ENCODE measurements at regions not wholly inside any gene's neighbourhood (a gene's known extent, or its start where the extent isn't known, plus 50 kb on each side); places are given as distances from the start of the nearest gene placed in this dataset.

DNA sequence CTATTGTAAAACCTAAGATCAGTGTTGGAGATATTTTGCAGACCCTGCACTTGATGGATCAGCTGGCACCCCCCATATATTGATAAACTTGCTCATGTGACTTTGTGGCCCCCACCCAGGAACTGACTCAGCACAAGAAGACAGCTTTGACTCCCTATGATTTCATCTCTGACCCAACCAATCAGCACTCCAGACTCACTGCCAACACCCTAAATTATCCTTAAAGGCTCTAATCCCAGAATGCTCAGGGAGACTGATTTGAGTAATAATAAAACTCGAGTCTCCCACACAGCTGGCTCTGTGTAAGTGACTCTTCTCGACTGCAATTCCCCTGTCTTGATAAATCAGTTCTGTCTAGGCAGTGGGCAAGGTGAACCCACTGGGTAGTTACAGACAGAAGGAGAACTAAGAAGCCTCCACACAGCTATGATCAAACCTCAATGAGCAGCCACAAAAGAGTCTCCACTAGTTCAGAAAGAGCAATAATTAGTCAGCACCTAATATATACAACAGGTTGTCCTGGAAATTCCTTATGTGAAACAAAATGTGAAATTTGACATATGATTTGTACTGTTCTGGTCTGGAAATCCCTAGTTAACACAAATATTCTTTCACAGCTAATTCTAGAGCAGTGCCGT is 52.2 kb downstream of the ACTL7B start:
- peak; percentile 6 to 39 for DNase-seq
- no peak for TF ChIP-seq GATA1 (IDR thresholded peaks at IDR 0.05; ENCODE audit: low read depth, low read length)
- TF ChIP-seq POLR2A (IDR thresholded peaks at IDR 0.05; ENCODE audit: low read length) = no peak

DNA sequence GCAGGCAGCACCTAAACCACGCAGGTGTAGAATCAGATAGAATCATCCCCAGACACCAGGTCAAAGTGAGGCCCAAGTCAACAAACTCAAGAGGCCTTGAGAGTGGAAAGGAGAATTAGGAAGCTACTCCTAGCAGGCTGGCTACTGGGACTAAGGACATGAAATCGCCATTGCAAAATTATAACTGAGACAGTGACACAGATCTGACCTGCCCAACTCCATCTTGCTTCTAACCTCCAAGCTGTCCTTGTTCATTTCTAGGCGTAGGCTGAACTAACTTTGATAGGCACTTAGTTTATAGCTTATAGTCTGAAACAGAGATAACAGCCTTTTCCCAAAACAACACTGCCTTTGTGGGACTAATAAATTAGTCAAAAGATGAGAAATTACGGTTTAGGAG is 52.8 kb downstream of the ACTL7B start:
- TF ChIP-seq GATA1 (IDR thresholded peaks at IDR 0.05; ENCODE audit: low read depth, low read length) (no peak), POLR2A (IDR thresholded peaks at IDR 0.05; ENCODE audit: low read length) (no peak)

DNA sequence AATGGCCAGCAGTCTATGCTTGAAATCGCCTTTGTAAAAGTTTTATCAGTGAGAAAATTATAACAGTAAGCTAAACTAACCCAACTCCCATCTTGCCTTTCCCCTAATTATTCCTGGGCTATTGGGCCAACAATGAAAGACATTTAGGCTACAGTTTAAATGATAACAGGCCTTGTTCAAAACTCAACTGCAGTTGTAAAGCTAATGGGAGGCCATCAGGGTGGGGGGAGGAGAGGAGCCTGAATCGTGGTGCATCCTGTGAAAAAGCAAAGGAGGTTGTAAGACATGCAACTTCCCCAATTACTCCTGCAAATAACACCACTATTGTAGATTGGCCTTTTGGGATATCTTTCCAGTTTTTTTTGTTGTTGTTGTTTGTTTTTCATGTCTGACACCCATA is 53.8 kb downstream of the ACTL7B start:
- TF ChIP-seq POLR2A (IDR thresholded peaks at IDR 0.05; ENCODE audit: low read length) (no peak), GATA1 (IDR thresholded peaks at IDR 0.05; ENCODE audit: low read depth, low read length) (no peak)

More for the DNA sequence above, 52.8 kb downstream of the ACTL7B start:
- no peak for DNase-seq

DNA sequence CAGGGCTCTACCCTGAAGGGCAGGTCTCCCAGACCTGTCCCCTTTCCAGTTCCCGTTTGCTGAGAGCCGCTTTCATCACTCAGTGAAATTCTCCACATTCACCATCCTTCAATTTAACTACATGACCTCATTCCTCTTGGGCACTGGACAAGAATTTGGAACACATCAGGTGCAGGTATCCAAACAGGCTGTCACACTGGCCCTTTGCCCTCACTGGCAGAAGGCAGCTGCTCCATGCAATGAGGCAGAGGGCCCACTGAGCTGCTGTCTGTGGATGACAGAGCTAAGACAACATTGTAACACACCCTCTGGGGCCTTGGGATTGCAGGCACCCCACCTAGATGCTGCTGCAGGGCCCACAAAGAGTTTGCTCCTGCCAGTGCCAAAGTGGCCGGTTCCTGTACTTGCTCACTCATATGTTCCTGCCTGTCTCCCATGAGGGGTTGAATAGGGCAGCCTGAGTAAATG is 55.1 kb downstream of the ACTL7B start:
- no peak for TF ChIP-seq POLR2A (IDR thresholded peaks at IDR 0.05; ENCODE audit: low read length)
- no peak for TF ChIP-seq GATA1 (IDR thresholded peaks at IDR 0.05; ENCODE audit: low read depth, low read length)
- no peak for DNase-seq

More for the DNA sequence above, 53.8 kb downstream of the ACTL7B start:
- DNase-seq = no peak

DNA sequence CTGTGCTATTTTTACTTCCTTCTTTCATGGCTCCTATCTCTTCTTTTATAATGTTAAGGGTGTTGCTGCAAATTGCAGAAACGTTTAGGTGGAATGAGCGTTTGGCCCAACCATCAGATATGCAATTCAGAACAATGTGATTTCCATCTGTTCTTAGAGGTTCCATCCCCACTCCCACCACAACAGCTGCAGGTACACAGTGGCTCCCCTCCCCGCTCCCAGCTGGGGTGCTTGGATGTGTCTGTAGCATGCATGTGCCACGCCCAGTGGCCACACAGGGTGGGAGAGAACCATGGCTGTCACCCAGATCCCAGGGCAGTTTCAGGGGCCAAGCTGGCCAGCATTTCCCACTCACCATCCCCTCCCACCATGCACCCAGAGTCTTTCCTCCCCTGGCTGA is 62.2 kb downstream of the ACTL7B start:
- DNase-seq = no peak
- TF ChIP-seq GATA1 (IDR thresholded peaks at IDR 0.05; ENCODE audit: low read depth, low read length) (no peak), POLR2A (IDR thresholded peaks at IDR 0.05; ENCODE audit: low read length) (no peak)

DNA sequence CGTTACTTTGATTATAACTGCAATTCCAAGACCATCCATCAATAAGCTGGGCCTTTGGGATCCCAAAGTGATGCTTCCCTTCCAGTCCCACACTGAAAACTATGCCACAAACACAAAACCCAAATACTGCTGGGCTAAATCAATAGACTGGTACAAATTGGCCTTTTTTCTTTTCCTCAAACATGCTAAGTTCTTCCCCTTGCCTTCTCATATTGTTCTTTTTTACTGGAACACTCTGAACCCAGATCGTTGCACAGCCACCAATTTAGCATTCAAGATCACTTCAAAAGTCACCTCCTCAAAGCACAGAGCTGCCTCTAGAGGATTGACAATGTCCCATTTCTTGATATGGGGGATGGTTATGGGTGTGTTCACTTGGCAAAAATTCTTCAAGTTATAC is 66.0 kb downstream of the ACTL7B start:
- no peak for TF ChIP-seq POLR2A (IDR thresholded peaks at IDR 0.05; ENCODE audit: low read length)
- no peak for TF ChIP-seq GATA1 (IDR thresholded peaks at IDR 0.05; ENCODE audit: low read depth, low read length)
- DNase-seq = no peak

DNA sequence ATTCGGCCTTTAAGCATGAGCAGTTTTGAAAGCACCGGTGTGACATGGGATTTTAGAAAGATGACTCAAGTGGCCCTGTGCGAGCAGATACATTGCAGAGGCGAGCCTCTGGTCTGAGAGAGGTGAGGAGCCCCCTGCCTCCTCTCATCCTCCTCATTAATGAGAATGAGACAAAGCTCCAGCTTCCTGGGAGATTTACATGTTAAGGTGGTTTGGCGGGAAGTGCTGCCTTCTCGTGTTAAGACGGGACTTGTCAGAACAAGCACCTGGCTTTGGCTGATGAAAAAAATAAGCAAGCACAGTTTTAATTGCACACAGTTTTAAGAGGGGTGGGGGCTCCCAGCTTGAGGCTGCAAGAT is 68.1 kb downstream of the ACTL7B start:
- DNase-seq = no peak
- no peak for TF ChIP-seq POLR2A (IDR thresholded peaks at IDR 0.05; ENCODE audit: low read length)
- no peak for TF ChIP-seq GATA1 (IDR thresholded peaks at IDR 0.05; ENCODE audit: low read depth, low read length)

DNA sequence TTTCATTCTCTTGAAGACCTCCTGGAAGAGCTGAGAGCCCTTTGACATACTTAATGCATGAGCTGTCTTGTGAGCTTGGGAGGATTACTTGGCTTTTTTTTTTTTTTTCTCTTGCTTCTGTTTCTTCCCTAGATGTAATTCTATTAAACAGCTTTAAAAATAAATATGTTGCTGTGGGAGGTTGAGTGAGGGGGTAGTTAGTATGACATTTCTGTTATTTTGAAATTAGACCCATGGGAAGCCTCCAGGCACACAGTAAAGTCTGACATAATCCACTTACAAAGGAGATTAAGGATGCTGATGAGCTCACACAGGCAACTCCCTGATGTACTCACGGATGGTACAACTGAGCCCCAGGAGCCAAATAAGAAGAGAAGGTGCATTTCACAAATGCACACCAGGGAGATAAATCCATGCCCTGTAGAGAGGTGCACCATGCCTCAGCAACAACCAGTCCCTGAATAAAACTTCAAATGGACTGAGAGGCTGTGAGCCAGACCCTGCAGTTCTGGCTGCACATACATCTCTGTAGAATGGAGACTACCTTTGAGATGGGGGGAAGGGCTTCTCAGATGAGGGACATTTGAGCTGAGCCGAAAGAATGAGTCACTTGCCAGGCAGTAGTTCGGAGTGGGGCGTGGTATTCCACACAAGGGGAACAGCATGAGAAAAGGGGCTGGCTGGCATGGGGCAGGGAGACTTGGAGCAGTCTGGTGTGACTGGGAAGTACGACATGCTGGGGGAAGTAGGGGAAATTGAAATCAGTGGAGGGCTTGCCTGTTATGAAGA is 68.7 kb downstream of the ACTL7B start:
- no peak for DNase-seq

DNA sequence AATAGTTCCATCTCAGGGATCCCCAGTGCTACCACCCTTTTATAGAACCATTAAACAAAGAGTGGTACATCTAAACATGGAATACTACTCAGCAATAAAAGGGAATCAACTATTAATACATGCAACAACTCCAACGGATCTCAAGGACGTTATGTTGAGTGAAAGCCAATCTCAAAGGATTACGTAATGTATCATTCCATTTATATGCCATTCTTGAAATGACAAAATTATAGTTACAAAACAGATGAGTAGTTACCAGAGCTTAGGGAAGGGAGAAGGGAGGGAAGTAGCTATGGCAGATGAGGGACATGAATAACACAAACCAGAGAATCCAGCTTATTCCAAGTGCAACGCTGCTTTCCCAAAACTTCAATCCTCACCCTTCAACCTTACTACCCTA is 69.5 kb downstream of the ACTL7B start:
- DNase-seq = no peak
- TF ChIP-seq GATA1 (IDR thresholded peaks at IDR 0.05; ENCODE audit: low read depth, low read length) = no peak
- TF ChIP-seq POLR2A (IDR thresholded peaks at IDR 0.05; ENCODE audit: low read length) = no peak

More for the DNA sequence above, 68.7 kb downstream of the ACTL7B start:
- TF ChIP-seq GATA1 (IDR thresholded peaks at IDR 0.05; ENCODE audit: low read depth, low read length) (no peak), POLR2A (IDR thresholded peaks at IDR 0.05; ENCODE audit: low read length) (no peak)

DNA sequence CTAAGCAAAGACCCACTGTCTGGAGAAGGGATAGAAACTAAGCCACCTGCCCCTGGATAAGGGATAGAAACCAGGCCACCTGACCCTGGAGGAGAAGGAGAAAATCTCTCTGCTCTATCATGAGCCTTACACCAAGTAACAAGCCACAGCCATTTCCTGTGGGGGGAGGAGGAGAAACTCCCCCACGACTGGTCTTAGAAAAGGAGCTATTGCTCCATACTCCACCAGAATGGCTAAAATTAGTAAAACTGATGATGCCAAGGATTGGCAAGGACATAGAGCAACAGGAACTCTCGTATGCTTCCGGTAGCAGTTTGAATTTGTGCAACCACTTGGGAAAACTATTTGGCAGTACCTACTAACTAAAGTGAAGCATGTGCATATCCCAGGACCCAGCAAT is 70.8 kb downstream of the ACTL7B start:
- TF ChIP-seq GATA1 (IDR thresholded peaks at IDR 0.05; ENCODE audit: low read depth, low read length) (no peak), POLR2A (IDR thresholded peaks at IDR 0.05; ENCODE audit: low read length) (no peak)
- no peak for DNase-seq

DNA sequence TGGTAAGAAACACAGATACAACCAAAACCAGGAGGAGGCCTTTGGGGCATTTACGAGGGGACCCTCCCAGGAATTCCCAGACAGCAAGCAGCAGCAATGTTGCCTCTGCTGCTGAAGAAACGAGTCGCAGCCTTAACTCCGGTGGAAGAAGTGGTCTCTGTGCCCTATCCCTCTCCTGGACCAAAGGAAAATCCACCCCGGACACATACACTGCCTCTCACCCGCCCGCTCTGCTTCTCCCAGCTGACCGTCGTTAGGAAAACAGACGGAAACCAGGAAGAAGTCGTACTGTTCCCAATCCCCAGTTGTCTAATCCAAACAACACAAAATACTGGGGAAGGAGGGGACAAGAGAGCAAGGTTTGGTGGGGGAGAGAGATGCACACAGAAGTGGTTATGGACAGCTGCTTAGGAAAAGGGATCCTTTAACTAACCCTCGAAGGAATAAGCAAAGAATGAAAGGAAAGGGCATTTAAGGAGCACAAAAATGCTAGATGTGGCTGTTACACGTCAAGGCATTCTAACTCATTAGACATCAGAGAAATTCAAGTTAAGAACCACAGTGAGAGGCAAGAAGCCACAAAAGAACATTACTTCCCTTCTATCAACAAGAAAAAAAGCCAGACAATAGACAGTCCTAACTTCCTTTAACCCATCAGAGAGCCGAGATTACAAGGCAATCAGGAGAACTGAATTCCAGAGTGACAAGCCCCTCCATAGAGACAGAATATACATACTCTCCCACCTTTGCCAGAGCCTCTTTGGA is 71.9 kb downstream of the ACTL7B start:
- no peak for TF ChIP-seq GATA1 (IDR thresholded peaks at IDR 0.05; ENCODE audit: low read depth, low read length)
- no peak for TF ChIP-seq POLR2A (IDR thresholded peaks at IDR 0.05; ENCODE audit: low read length)
- no peak for DNase-seq

DNA sequence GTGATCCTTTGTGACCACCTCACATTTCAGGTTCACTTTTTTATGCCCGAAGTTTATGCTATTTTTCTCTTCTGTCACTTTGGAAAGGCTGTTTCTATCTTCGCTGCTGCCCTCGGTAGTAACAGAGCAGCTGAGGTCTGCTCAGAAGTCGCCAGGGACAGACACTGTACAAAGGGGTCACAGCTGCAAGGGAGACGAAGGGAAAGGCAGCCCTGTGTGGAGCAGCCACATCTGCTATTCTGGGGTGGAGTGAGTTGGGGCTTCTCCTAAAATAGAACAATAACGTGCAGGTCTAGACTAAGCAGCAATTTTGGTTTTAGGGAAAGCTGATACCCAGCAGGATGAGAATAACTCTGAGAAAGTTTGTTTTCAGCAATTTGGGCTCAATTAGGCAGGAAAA is 72.5 kb downstream of the ACTL7B start:
- TF ChIP-seq POLR2A (IDR thresholded peaks at IDR 0.05; ENCODE audit: low read length) (no peak), GATA1 (IDR thresholded peaks at IDR 0.05; ENCODE audit: low read depth, low read length) (no peak)
- no peak for DNase-seq

DNA sequence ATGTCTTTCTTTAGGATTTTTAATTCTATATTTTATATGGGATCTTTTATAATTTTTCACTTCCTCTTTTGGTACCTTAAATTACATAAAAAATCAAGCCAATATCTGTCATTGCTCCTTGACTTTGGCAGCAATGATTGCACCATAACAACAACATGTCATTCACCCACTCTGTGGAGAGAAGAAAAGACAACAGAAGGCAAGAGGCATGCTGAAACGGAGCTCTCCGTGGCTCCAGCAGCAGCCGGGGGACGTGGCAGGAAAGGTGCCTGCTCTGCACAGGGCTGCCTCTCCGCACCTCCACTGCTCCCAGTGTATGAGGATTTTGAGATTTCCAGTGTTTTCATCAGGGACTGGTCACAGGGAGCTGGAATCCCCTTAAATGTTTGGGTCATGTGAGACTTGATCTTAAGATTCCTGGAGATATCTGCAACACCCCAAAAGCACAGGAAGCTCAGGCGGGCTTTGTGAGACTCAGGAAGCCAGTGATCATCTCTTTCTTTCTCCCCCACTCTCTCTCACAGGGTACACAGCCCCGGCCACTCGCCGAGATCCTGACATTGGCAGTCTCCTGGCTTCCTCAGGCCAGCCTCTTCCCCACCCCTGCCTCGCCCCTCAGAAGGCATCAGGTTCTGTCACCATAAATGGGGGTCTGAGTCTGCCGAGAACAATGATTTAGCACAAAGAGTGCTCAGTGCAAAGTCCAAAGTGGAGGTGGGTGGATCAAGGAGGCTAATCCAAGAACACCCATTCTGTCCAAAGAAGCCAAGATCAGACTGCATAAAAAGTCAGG is 74.6 kb downstream of the ACTL7B start:
- DNase-seq = no peak

More for the DNA sequence above, 74.6 kb downstream of the ACTL7B start:
- TF ChIP-seq POLR2A (IDR thresholded peaks at IDR 0.05; ENCODE audit: low read length) = no peak
- no peak for TF ChIP-seq GATA1 (IDR thresholded peaks at IDR 0.05; ENCODE audit: low read depth, low read length)

All from erythroblast (primary cell).